ENCODE measurements at regions not wholly inside any gene's neighbourhood (a gene's known extent, or its start where the extent isn't known, plus 50 kb on each side); places are given as distances from the start of the nearest gene placed in this dataset.

DNA sequence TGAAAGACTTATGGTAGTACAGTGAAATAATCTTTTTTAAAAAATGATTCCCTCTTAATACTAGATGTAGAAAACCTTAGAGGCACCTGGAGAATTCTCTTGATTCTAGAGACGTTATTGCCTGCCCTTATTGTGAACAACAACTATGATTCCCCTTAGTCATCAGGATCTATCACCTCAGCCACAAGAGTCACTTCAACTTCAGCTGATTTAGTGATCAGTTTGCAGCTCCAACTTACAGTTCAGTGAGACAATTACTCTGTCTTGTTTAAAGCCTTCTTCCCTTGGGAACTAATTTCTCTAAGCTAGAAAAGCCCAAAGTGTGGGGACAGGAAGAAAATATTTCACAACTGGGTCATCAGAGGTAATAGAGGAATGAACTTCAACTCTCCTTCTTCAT, 254.3 kb upstream of the SLITRK1 start:
- BruUV-seq (replicated peaks), result no TSS peak
- POLR2A ChIA-PET (ENCODE audit: unreplicated experiment), result no interaction called here
- H3K14ac ChIP-seq (replicated peaks; ENCODE audit: low read depth, low read length), result no peak overlapping the region
- no peaks in the 10 kb centered on the region for H3K4me1 ChIP-seq (ENCODE audit: control insufficient read depth, insufficient read depth, low read length)
- no peak overlapping the region for H4K5ac ChIP-seq (ENCODE audit: low read depth, low read length)
- H3K9me3 ChIP-seq (ENCODE audit: control insufficient read depth, insufficient read depth, low read length), result no peaks in the 10 kb centered on the region
- H2AK5ac ChIP-seq (ENCODE audit: low read depth, low read length), result no peak overlapping the region
- H2AK9ac ChIP-seq (replicated peaks; ENCODE audit: low read depth, low read length, poor library complexity), result no peak overlapping the region
- no peak overlapping the region for H2BK15ac ChIP-seq (ENCODE audit: low read depth, low read length)
- H3K27ac ChIP-seq (ENCODE audit: insufficient read depth, low read length), result no peak overlapping the region
- CTCF ChIA-PET, result no interaction called here
- no peak for TF ChIP-seq FOS (IDR thresholded peaks at IDR 0.05; ENCODE audit: low read depth, low read length)
- TF ChIP-seq, protein P1, sequence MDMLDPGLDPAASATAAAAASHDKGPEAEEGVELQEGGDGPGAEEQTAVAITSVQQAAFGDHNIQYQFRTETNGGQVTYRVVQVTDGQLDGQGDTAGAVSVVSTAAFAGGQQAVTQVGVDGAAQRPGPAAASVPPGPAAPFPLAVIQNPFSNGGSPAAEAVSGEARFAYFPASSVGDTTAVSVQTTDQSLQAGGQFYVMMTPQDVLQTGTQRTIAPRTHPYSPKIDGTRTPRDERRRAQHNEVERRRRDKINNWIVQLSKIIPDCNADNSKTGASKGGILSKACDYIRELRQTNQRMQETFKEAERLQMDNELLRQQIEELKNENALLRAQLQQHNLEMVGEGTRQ (IDR thresholded peaks at IDR 0.05; ENCODE audit: low read depth, low read length), result no peak
- TF ChIP-seq CEBPB (IDR thresholded peaks at IDR 0.05; ENCODE audit: low read depth, low read length), result no peak
- TF ChIP-seq POLR2A (IDR thresholded peaks at IDR 0.05; ENCODE audit: low read depth, low read length), result no peak
- no peak for TF ChIP-seq BHLHE40 (IDR thresholded peaks at IDR 0.05; ENCODE audit: low read depth, low read length)
- TF ChIP-seq, protein P2, sequence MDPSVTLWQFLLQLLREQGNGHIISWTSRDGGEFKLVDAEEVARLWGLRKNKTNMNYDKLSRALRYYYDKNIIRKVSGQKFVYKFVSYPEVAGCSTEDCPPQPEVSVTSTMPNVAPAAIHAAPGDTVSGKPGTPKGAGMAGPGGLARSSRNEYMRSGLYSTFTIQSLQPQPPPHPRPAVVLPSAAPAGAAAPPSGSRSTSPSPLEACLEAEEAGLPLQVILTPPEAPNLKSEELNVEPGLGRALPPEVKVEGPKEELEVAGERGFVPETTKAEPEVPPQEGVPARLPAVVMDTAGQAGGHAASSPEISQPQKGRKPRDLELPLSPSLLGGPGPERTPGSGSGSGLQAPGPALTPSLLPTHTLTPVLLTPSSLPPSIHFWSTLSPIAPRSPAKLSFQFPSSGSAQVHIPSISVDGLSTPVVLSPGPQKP (IDR thresholded peaks at IDR 0.05; ENCODE audit: borderline replicate concordance, low read depth, low read length), result no peak
- no peak for TF ChIP-seq CHD1 (IDR thresholded peaks at IDR 0.05; ENCODE audit: low read depth, low read length)
- no peak for TF ChIP-seq NFE2L2 (IDR thresholded peaks at IDR 0.05; ENCODE audit: low read depth, low read length)
- TF ChIP-seq SMC3 (IDR thresholded peaks at IDR 0.05; ENCODE audit: low read depth, low read length), result no peak
- TF ChIP-seq RCOR1 (IDR thresholded peaks at IDR 0.05; ENCODE audit: insufficient replicate concordance, low read length), result no peak
- TF ChIP-seq MAZ (IDR thresholded peaks at IDR 0.05; ENCODE audit: borderline replicate concordance, low read depth, low read length), result no peak
- no peak for TF ChIP-seq RFX5 (IDR thresholded peaks at IDR 0.05; ENCODE audit: low read depth, low read length)
- H3K36me3 ChIP-seq (ENCODE audit: control insufficient read depth, insufficient read depth, low read length), result no peaks in the 10 kb centered on the region
- H3K4me3 ChIP-seq (ENCODE audit: insufficient read depth, low read depth, low read length), result no peak overlapping the region
- no peak overlapping the region for H2AFZ ChIP-seq (replicated peaks; ENCODE audit: low read length, poor library complexity)
- H3K79me1 ChIP-seq (ENCODE audit: low read depth in 1 of 2, low read length in 2 of 2), result no peaks in the 10 kb centered on the region
- H4K91ac ChIP-seq (ENCODE audit: insufficient read depth, low read depth, low read length), result no peak overlapping the region
- no peak overlapping the region for H2BK5ac ChIP-seq (ENCODE audit: low read depth, low read length, poor library complexity, severe bottlenecking)
- H3K9ac ChIP-seq (ENCODE audit: low read depth, low read length), result no peak overlapping the region
- H3K9me1 ChIP-seq (ENCODE audit: insufficient read depth, low read length), result no peaks in the 10 kb centered on the region
- no peak overlapping the region for H4K8ac ChIP-seq (ENCODE audit: low read depth in 2 of 2, low read length in 2 of 2)
- H3K56ac ChIP-seq (ENCODE audit: extremely low read depth, insufficient read depth, low read length), result no peak overlapping the region
- H3K23ac ChIP-seq (ENCODE audit: low read depth, low read length), result no peak overlapping the region
- ATAC-seq (ENCODE audit: low read depth), result no peak
- no peak for DNase-seq
- H4K20me1 ChIP-seq (ENCODE audit: insufficient read depth, low read length), result no peaks in the 10 kb centered on the region
- no peak overlapping the region for H3K4me2 ChIP-seq (ENCODE audit: low read depth, low read length)
- H3K4ac ChIP-seq (ENCODE audit: low read depth, low read length), result no peak overlapping the region
- dilution Hi-C loops (cut with HindIII; ENCODE audit: low sequenced_read_pairs, unreplicated experiment), result no loop called here
- H3K18ac ChIP-seq (ENCODE audit: low read depth, low read length), result no peak overlapping the region
- WGBS, 2 experiments (ENCODE audit: extremely low coverage in 2 of 2, insufficient read length in 1 of 2), result no CpG with 5 or more reads among the region's 1 CpG
- intact Hi-C loops (cut with micrococcal nuclease), result no loop called here
- no peak overlapping the region for H2BK120ac ChIP-seq (ENCODE audit: low read depth, low read length)
- H2BK20ac ChIP-seq (ENCODE audit: low read depth, low read length), result no peak overlapping the region
- H3K27me3 ChIP-seq (ENCODE audit: control insufficient read depth, insufficient read depth, low read length), result no peaks in the 10 kb centered on the region
- in situ Hi-C loops (cut with MboI; ENCODE audit: low sequenced_read_pairs), result no loop called here

Data from IMR-90 (cell line).